ENCODE measurements at regions not wholly inside any gene's neighbourhood (a gene's known extent, or its start where the extent isn't known, plus 50 kb on each side); places are given as distances from the start of the nearest gene placed in this dataset.
"Not testable (repeated sequence)": the region's sequence is repeated elsewhere in the genome, so short reads cannot be mapped to it uniquely, and the experiment has no call there.

- DNase-seq: no peak
Measured at GRCh38 chrX:68994135-68994890, 165.5 kb downstream of the EFNB1 start.

GRCh38 chrX:68992821-68993397, 164.1 kb downstream of the EFNB1 start:
- no peak for DNase-seq

GRCh38 chrX:68991691-68992345, 163.0 kb downstream of the EFNB1 start:
- no peak for DNase-seq

- DNase-seq: no peak
Measured at GRCh38 chrX:68990948-68991347, 162.1 kb downstream of the EFNB1 start.

- DNase-seq: no peak
Measured at GRCh38 chrX:68989865-68990606, 161.2 kb downstream of the EFNB1 start.

GRCh38 chrX:68989456-68989855, 160.6 kb downstream of the EFNB1 start:
- no peak for DNase-seq

- no peak for DNase-seq
Measured at GRCh38 chrX:68988865-68989264, 160.0 kb downstream of the EFNB1 start.

GRCh38 chrX:68985135-68985755, 156.4 kb downstream of the EFNB1 start:
- DNase-seq: no peak

GRCh38 chrX:68983004-68983857, 154.4 kb downstream of the EFNB1 start:
- no peak for DNase-seq

GRCh38 chrX:68982476-68982875, 153.7 kb downstream of the EFNB1 start:
- DNase-seq: no peak

GRCh38 chrX:68980906-68981616, 152.2 kb downstream of the EFNB1 start:
- no peak for DNase-seq

- DNase-seq: no peak
Measured at GRCh38 chrX:68978655-68979054, 149.8 kb downstream of the EFNB1 start.

GRCh38 chrX:68978255-68978654, 149.4 kb downstream of the EFNB1 start:
- no peak for DNase-seq

- no peak for DNase-seq
Measured at GRCh38 chrX:68953331-68953730, 124.5 kb downstream of the EFNB1 start.

GRCh38 chrX:68951942-68952619, 123.3 kb downstream of the EFNB1 start:
- DNase-seq: not testable (repeated sequence)

- DNase-seq: no peak
Measured at GRCh38 chrX:68950937-68951336, 122.1 kb downstream of the EFNB1 start.

GRCh38 chrX:68947882-68948605, 119.2 kb downstream of the EFNB1 start:
- no peak for DNase-seq

- DNase-seq: no peak
Measured at GRCh38 chrX:68945603-68946228, 116.9 kb downstream of the EFNB1 start.

- DNase-seq: no peak
Measured at GRCh38 chrX:68945081-68945602, 116.3 kb downstream of the EFNB1 start.
